ENCODE measurements at regions not wholly inside any gene's neighbourhood (a gene's known extent, or its start where the extent isn't known, plus 50 kb on each side); places are given as distances from the start of the nearest gene placed in this dataset.

DNA sequence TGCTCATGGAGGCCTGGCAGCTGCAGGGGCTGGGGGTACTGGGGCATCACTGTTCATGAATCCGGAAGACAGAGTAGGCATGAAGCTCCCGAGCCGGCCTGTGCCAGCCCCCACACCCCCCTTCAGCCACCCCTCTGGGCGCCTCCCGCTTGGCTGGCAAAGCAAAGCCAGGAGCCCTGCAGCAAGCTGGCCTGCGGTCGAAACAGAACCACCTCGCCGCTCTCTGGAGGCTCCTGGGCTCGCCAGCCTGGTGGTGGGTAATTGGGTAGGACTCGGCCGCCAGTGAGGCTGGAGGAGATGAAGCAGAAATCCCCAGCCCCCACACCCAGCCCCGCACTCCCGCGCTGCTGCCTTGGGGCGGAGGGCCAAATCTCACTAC, 70.9 kb upstream of the GPC1 start:
- TF ChIP-seq, protein P1, sequence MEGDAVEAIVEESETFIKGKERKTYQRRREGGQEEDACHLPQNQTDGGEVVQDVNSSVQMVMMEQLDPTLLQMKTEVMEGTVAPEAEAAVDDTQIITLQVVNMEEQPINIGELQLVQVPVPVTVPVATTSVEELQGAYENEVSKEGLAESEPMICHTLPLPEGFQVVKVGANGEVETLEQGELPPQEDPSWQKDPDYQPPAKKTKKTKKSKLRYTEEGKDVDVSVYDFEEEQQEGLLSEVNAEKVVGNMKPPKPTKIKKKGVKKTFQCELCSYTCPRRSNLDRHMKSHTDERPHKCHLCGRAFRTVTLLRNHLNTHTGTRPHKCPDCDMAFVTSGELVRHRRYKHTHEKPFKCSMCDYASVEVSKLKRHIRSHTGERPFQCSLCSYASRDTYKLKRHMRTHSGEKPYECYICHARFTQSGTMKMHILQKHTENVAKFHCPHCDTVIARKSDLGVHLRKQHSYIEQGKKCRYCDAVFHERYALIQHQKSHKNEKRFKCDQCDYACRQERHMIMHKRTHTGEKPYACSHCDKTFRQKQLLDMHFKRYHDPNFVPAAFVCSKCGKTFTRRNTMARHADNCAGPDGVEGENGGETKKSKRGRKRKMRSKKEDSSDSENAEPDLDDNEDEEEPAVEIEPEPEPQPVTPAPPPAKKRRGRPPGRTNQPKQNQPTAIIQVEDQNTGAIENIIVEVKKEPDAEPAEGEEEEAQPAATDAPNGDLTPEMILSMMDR (IDR thresholded peaks at IDR 0.05): no peak
- TF ChIP-seq POLR2A (IDR thresholded peaks at IDR 0.05): no peak
